IPS-NIHi7 (cell line): ENCODE measurements at regions not wholly inside any gene's neighbourhood (a gene's known extent, or its start where the extent isn't known, plus 50 kb on each side); places are given as distances from the start of the nearest gene placed in this dataset.
"Not testable (repeated sequence)": the region's sequence is repeated elsewhere in the genome, so short reads cannot be mapped to it uniquely, and the experiment has no call there.

Source experiments
- DNase-seq: peaks from one replicate; pipeline ENCODE4 v3.0.0; 2012; ENCODE audit warnings: mixed read lengths; ENCODE audit errors: extremely low spot score

DNA sequence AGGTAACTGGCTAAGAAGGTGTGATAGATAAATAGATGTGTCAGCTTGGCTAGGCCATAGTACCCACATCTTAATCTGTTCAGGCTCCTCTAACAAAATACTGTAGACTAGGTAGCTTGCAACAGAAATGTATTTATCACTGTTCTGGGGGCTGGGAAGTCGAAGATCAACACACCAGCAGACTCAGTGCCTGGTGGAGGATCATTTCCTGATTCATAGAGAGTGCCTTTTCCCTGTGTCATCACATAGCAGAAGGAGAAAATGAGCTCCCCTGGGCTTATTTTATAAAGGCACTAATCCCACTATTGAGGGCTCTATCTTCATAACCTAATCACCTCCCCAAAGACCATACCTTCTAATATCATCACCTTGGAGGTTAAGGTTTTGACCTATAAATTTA lies 532.7 kb upstream of the OLFM3 start:
- no peak for DNase-seq

DNA sequence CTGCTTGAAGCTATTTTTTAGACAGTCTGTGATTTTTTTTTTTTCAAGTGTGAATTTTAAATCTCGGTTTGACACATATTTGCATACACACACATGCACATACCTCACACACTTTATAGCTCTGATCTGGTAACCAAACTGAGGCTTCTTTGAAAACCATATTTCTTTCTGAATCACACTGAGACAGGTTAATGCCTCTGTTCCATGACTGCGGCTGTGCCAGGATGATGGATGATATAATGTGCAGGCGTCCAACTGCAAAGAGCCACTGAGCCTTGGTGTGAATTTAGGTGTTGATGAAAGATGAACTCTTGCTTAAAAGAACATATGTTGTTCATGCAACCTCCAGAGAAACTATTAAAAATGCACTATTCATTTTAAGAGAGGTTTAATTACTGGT lies 504.0 kb upstream of the OLFM3 start:
- no peak for DNase-seq

DNA sequence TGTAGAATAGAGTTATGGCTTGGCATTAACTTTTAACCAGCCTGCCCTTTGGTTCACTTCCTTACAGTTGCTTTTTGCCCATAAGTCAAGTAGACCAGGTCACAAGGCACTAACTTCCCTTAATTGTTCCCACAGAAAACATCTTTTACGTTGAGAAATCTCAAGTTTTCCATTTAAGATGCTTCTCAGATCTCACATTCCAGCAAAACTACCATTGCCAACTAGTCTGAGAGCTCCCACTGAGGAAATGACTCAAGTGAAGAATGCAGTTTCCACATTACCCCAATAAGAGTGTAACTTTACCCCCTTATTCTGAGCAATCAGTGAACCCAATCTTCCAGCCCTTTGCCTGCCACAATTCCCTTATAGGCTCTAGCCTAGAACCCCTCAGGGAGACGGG lies 502.2 kb upstream of the OLFM3 start:
- DNase-seq = no peak

DNA sequence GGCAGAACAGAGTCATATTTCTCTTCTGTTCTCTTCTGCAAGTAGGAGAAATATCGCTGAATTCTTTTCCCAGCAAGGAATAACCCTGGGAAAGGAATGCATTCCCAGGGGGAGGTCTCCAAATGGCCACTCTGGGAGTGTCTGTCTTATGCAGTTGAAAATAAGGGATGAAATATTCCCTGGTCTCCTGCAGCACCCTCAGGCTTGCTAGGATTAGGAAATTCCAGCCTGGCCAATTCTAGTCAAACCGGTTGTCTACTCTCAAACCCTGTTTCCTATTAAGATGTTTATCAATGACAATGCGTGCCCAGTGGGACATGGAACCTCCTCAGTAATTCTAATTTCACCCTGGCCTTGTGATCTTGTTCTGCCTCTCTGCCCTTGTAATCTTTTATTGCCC lies 501.1 kb upstream of the OLFM3 start:
- DNase-seq = not testable (repeated sequence)

DNA sequence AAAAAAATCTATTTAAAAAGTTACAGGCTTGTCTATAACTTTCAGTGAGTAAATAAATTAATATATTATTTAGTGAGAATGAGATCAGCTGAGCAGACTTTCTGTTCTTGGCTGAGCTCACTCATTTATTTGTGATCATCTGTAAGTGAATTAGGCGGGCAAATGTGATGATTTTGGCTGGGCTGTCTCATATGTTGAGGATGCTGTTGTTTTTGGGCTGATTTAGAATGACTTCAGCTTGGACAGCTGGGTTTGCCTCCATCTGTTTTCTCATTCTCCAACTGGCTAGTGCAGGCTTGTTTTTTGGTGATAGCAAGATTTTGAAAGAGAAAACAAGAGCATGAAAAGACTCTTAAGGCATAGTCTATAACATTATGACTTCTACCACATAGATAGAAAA lies 475.8 kb upstream of the OLFM3 start:
- DNase-seq = no peak

DNA sequence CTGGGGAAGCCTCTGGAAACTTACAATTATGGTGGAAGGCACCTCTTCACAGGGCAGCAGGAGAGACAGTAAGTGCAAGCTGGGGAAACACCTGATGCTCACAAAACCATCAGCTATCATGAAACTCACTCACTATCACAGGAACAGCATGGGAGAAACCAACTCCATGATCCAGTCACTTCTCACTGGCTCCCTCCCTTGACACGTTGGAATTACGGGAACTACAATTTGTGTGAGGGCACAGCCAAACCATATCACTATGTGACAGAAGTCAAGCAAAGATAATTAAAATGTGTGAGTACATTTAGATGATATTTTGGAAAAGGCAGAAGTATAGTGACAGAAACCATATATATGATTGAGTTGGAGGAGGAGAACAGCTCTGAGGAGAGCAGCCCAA lies 474.0 kb upstream of the OLFM3 start:
- DNase-seq = no peak

DNA sequence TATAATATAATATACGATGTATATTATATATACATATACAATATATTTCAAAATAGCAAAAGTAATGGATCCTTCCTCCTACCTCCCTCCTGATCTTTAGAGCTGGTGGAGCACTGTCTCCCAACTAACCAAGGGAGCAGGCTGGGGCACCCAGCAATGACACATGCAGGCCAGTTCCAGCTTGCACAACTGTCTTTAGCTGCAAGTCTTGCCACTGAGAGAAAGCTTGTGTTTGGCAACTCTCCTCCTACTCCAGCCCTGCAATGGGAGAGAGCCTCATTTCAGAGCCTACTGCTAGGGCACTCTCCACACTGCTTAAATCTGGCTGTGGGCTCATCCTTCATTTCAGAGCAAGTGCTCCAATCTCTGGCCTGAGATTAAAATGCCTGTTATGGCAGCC lies 469.8 kb upstream of the OLFM3 start:
- DNase-seq = no peak

DNA sequence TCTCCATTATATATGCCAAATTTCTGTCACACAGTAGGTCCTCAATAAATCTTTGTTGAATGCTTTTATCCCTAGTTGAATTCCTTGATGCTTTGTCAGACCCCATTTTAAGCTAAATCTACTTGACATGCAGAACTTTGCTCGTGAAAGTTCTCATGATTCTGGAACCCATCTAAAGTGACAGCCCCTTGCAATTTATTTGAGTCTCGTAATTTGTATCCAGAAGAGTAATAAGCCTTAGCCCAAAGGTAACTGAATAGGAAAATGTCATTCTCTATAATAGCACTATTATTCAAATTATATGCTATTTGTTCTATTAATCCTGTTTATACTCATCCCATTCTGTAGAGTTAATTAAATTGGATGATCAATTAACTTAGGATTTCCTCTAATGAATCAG lies 466.6 kb upstream of the OLFM3 start:
- DNase-seq = no peak

DNA sequence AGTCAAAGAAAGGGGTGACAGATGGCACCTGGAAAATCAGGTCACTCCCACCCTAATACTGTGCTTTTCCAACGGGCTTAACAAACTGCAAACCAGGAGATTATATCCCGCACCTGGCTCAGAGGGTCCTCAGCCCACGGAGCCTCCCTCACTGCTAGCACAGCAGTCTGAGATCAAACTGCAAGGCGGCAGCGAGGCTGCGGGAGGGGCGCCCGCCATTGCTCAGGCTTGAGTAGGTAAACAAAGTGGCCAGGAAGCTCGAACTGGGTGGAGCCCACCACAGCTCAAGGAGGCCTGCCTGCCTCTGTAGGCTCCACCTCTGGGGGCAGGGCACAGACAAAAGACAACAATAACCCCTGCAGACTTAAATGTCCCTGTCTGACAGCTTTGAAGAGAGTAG lies 445.6 kb upstream of the OLFM3 start:
- DNase-seq = not testable (repeated sequence)

DNA sequence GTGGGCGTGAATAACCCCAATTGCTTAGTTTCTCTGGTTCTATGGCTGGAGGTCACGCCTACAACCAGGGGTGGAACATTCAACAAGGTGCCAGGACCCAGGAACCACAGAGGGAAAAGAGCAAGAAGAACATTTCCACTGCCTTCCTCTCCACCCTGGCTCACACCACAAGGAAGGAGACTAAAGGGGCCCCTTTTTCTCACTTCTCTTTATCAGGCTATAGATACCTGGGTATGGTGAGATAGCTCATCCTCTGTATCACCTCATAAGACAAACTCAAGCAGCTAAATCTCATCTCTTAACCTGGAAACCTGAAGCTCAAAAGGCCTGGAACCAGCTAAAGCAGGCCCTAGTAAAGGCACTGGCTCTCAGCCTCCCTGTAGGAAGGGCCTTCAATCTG lies 438.8 kb upstream of the OLFM3 start:
- DNase-seq = no peak

DNA sequence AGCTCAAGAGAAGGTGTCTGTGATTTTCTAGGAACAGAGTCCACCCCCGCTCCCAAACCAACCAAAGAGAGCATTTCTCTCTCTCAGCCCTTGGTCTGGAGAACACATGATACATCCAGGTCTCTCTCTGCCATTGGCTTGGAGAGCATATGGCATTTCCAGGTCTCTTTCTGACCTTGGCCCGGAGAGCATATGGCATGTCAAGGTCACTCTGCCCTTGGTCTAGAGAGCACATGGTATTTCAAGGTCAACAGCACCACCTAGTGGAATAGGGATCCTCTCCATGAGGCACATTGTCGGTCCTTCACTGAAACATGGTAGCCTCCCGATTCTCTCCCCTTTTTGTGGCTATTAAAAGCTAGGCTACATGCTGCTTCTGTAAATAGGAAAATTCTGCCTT lies 437.7 kb upstream of the OLFM3 start:
- peak; percentile 31 for DNase-seq

DNA sequence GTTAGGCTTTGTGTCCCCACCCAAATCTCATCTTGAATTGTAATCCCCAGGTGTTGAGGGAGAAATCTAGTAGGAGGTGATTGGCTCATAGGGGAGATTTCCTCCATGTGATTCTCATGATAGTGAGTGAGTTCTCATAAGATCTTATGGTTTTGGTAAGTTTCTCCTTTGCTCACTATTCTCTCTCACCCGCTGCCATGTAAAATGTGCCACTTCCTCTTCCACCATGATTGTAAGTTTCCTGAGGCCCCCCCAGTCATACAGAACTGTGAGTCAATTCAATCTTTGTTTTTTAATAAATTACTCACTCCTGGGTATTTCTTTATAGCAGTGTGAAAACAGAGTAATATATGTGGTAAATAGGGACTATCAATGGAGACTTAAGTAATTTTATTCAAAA lies 434.5 kb upstream of the OLFM3 start:
- no peak for DNase-seq

DNA sequence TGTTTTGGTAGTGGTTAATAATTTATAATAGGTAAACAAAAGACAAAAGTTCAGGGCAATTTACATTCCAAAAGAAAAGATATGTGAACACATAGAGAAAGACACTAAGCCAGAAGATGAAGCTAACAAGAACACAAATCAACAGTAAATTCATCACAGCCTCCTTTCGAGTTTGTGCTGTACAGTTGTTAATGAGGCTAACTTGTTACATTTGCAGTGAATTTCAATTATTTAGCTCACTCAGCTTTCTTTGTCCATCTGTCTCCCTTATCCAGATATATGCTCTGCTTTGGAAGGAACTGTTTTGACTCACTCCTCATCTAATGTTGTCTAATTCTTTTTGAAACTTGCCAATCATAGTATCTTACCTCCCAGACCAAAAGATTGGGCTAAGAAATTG lies 423.3 kb upstream of the OLFM3 start:
- DNase-seq = no peak
